Activated CD4-positive, alpha-beta memory T cell treated with anti-CD3 and anti-CD28 coated beads, Interleukin-2, amount 10 ng/mL, durations not matched to agents 7 days and 5 days (primary cell): ENCODE measurements at regions not wholly inside any gene's neighbourhood (a gene's known extent, or its start where the extent isn't known, plus 50 kb on each side); places are given as distances from the start of the nearest gene placed in this dataset.

ENCODE experiments used
- CTCF ChIA-PET: fragments of 350-600 bp; sonication (Branson Sonifier 250); formaldehyde crosslinking; loops from one replicate; lab custom pipeline; 2021; ENCODE audit warnings: antibody characterized with exemption, inconsistent platforms; lab: Charles Lee
- POLR2A ChIA-PET: fragments of 350-600 bp; sonication (Branson Sonifier 250); formaldehyde crosslinking; loops from one replicate; lab custom pipeline; 2021; ENCODE audit warnings: antibody characterized with exemption; lab: Charles Lee
- DNase-seq: peaks from one replicate; pipeline ENCODE4 v3.0.0-alpha.2; 2020
- H3K27ac Mint-ChIP-seq: one replicate; pipeline ENCODE4 v1.8.0; 2021; ENCODE audit warnings: mild to moderate bottlenecking, mixed read lengths
- H3K27me3 Mint-ChIP-seq: one replicate; pipeline ENCODE4 v1.8.0; 2021; ENCODE audit warnings: mixed read lengths
- H3K36me3 Mint-ChIP-seq: one replicate; pipeline ENCODE4 v1.8.0; 2021; ENCODE audit warnings: low read depth, mixed read lengths
- H3K4me1 Mint-ChIP-seq: one replicate; pipeline ENCODE4 v1.8.0; 2021; ENCODE audit warnings: mixed read lengths
- H3K4me3 Mint-ChIP-seq: one replicate; pipeline ENCODE4 v1.8.0; 2021; ENCODE audit warnings: mild to moderate bottlenecking, mixed read lengths
- H3K9me3 Mint-ChIP-seq: one replicate; pipeline ENCODE4 v1.8.0; 2021; ENCODE audit warnings: mixed read lengths

DNA sequence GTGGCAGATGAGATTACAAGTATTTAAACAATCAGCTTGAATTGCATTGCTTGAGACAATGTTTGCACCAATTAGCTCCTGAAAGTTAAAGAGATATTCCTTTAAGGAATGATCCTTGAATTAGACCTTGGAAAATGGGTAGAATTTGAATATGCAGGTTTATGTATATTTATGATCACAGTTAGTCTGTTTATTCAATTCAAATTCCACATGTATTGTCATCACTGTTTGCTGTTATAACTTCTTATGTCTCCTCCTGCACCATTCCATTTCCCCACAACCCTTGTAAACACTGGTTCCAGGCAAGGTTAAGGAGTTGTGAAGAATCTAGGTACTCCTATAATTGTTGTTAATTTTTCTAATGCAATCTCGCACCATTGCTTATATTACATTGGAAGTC, 518.2 kb upstream of the PBX1 start:
- no peak for DNase-seq
- ChIA-PET CTCF (no interaction called here), POLR2A (no interaction called here)
- Mint-ChIP-seq H3K4me1 (no peaks in the 10 kb centered on the region), H3K27me3 (no peaks in the 10 kb centered on the region), H3K27ac (no peak overlapping the region), H3K36me3 (no peaks in the 10 kb centered on the region), H3K4me3 (no peak overlapping the region), H3K9me3 (peaks cover 6% of the 10 kb centered on the region)

DNA sequence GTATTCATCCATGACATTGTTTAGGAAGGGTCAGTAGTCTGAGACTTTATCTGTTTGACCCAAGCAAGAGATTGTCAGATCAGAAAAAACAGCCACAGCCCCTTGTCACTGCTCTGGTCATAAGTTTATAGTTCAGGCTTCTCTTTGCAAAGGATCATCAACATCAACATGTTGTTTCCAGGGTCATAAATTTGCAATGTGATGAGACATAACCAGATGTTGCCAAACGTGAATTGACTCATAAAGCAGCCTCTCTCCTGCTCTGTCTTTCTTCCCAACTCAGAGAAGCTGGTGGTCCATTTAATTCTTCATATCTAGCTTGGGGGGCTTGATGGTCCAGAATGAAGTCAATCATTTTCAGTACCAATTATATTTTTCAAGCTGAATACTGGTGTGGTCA, 507.2 kb upstream of the PBX1 start:
- no peak overlapping the region for H3K4me3 Mint-ChIP-seq
- no peaks in the 10 kb centered on the region for H3K27me3 Mint-ChIP-seq
- no peak for DNase-seq
- no peaks in the 10 kb centered on the region for H3K4me1 Mint-ChIP-seq
- CTCF ChIA-PET: no interaction called here
- peaks cover 4% of the 10 kb centered on the region for H3K9me3 Mint-ChIP-seq
- no peaks in the 10 kb centered on the region for H3K36me3 Mint-ChIP-seq
- H3K27ac Mint-ChIP-seq: no peak overlapping the region
- POLR2A ChIA-PET: no interaction called here

DNA sequence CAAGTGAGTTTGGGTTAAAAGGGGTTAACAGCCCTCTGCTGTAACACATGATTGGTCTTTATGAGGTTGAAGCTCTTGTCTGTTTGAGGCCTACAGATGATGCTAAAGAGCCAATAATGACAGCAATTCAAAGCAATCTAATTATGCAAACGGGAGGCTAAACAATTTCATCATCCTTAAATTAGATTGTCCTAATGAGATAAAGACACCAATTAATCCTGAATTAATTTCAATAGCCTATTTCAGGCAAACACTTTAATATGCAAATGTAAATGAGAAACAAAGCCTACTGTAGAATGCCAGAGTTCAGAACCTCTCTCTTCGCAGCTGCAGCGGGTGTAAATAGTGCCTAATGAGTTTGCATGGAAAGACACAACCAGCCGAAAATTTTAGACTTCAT, 504.7 kb upstream of the PBX1 start:
- CTCF ChIA-PET: no interaction called here
- no peak overlapping the region for H3K27ac Mint-ChIP-seq
- POLR2A ChIA-PET: no interaction called here

DNA sequence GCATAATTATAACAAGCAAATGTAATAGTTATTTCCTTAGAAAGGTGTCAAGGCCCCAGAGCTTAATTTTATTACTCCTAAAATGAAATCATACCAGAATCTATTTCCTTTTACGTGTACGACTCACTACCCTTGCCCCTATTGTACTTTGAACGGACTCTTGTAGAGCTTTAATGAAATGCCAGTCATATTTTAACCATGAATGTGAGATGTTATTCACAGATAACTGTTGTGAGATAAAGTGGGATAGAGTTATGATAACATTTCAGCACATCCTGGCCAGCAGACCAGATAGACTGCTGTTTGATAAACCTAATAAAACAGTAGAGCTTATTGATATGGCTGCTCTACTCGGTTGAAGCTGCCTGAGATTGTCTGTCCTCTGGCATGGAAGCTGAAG, 500.8 kb upstream of the PBX1 start:
- CTCF ChIA-PET: no interaction called here
- no peaks in the 10 kb centered on the region for H3K36me3 Mint-ChIP-seq
- POLR2A ChIA-PET: no interaction called here
- peaks cover 7% of the 10 kb centered on the region for H3K9me3 Mint-ChIP-seq
- H3K27me3 Mint-ChIP-seq: no peaks in the 10 kb centered on the region
- no peak overlapping the region for H3K27ac Mint-ChIP-seq
- H3K4me1 Mint-ChIP-seq: no peaks in the 10 kb centered on the region
- DNase-seq: no peak
- H3K4me3 Mint-ChIP-seq: no peak overlapping the region

More for the DNA sequence above, 504.7 kb upstream of the PBX1 start:
- H3K27me3 Mint-ChIP-seq: no peaks in the 10 kb centered on the region
- H3K36me3 Mint-ChIP-seq: no peaks in the 10 kb centered on the region
- no peaks in the 10 kb centered on the region for H3K4me1 Mint-ChIP-seq
- no peak overlapping the region for H3K4me3 Mint-ChIP-seq
- H3K9me3 Mint-ChIP-seq: peaks cover 4% of the 10 kb centered on the region
- DNase-seq: no peak

DNA sequence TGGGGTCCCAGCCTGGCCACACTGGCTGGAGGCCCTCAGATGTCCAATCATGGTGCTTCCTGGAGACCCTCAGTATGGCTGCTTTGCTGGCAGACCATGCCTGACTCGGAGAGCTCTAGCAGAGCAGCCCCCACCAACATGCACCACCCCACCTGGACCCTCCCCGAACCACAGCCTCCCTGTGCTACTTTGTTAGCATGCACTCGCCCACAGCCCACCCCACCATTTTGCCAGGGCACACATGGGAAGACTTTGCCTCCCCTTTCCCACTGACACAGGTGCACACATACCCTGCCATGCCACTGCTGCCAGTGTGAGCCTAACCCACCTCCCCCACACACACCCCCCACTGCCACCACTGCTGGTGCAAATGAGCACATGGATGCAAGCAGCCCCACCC, 497.5 kb upstream of the PBX1 start:
- Mint-ChIP-seq H3K9me3 (peaks cover 5% of the 10 kb centered on the region), H3K27me3 (no peaks in the 10 kb centered on the region), H3K4me1 (no peaks in the 10 kb centered on the region), H3K4me3 (no peak overlapping the region), H3K36me3 (no peaks in the 10 kb centered on the region), H3K27ac (no peak overlapping the region)
- CTCF ChIA-PET: no interaction called here
- no peak for DNase-seq
- POLR2A ChIA-PET: no interaction called here

DNA sequence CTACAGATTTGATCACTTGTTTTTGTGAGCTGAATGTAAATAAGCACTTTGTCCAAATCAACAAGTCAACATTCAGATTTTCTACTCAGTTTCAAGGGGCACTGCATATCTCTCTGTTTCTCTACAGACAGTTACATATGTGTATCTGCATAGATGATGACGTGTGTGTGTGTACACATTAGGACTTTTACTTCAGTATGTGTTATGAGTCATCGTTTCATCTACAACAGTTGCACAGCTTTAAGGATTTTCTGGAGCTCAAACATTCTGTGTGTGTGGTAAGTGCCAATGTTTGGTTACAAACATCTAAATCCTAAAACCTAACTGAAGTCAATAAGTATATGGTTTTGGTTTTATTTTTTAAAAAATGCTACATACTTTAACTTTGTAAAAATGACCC, 494.5 kb upstream of the PBX1 start:
- ChIA-PET CTCF (no interaction called here), POLR2A (no interaction called here)
- no peak for DNase-seq

DNA sequence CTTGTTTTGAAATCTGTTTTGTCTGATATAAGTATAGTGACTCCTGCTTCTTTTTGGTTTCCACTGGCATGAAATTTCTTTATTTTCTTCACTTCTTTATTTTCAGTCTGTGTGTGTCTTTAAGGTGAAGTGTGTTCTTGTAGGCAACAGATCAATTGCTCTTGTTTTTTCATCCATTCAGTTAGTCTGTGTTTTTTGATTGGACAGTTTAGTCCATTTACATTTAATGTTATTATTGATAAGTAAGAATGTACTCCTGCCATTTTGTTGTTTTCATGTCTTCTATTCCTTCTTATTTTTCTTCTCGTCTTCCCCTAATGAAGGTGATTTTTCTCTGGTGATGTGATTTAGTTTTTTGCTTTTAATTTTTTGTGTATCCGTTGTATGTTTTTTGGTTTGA, 487.7 kb upstream of the PBX1 start:
- CTCF ChIA-PET: no interaction called here
- no peak for DNase-seq
- POLR2A ChIA-PET: no interaction called here
- no peaks in the 10 kb centered on the region for H3K27me3 Mint-ChIP-seq
- no peaks in the 10 kb centered on the region for H3K36me3 Mint-ChIP-seq
- H3K4me3 Mint-ChIP-seq: no peak overlapping the region
- H3K27ac Mint-ChIP-seq: no peak overlapping the region
- peaks cover 20% of the 10 kb centered on the region for H3K9me3 Mint-ChIP-seq
- H3K4me1 Mint-ChIP-seq: no peaks in the 10 kb centered on the region

More for the DNA sequence above, 494.5 kb upstream of the PBX1 start:
- Mint-ChIP-seq H3K36me3 (no peaks in the 10 kb centered on the region), H3K27me3 (no peaks in the 10 kb centered on the region), H3K4me1 (no peaks in the 10 kb centered on the region), H3K27ac (no peak overlapping the region), H3K9me3 (peaks cover 9% of the 10 kb centered on the region), H3K4me3 (no peak overlapping the region)

DNA sequence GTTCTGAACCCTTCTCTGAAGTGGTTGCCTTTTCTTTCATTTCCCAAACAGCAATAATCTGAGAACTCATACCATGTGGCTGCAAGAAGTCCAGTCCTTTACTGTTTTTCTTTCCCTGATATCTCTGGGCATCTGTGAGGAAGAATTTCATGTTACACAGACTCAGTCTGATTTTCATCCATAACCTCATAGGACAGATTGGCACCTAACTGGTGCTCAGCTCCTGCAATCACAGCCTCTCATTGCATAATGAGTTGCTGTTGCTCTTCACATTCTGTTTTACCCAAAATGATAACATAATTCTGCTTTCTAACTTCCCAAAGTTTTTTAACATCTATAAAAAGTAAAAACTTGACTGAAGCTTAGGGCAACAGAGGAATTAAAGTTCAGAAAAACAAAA, 472.2 kb upstream of the PBX1 start:
- Mint-ChIP-seq H3K4me1 (no peaks in the 10 kb centered on the region), H3K4me3 (no peak overlapping the region), H3K27me3 (no peaks in the 10 kb centered on the region), H3K27ac (no peak overlapping the region), H3K9me3 (peaks cover 11% of the 10 kb centered on the region), H3K36me3 (no peaks in the 10 kb centered on the region)
- CTCF ChIA-PET: no interaction called here
- DNase-seq: no peak
- POLR2A ChIA-PET: no interaction called here

DNA sequence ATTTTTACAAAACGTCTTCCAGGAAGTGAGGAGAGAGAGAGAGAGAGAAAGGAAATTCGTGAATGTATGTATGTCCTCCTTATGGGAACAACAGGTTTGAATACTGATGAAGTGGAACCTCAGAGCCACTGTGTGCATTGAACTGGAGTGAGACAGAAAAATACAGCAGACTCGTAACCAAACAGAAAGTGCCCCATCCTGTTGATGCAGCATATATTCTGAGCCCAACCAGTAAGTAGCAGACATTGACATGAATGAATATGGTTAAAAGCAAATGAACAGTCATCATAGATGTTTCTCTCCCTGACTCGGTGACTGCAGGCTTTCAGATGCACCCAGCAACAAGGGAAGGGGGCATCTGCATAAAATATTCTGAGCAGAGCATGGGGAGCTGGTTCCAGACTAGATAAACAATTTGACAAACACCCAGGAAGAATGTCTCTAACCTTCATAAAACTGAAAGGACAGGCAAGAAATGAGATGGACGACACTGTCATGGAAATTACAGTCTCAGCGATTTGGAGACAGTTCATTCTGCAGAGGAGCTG, 471.0 kb upstream of the PBX1 start:
- peaks cover 12% of the 10 kb centered on the region for H3K9me3 Mint-ChIP-seq
- H3K36me3 Mint-ChIP-seq: no peaks in the 10 kb centered on the region
- H3K27me3 Mint-ChIP-seq: no peaks in the 10 kb centered on the region
- DNase-seq: no peak
- ChIA-PET CTCF (no interaction called here), POLR2A (no interaction called here)
- no peak overlapping the region for H3K4me3 Mint-ChIP-seq
- no peaks in the 10 kb centered on the region for H3K4me1 Mint-ChIP-seq
- no peak overlapping the region for H3K27ac Mint-ChIP-seq

DNA sequence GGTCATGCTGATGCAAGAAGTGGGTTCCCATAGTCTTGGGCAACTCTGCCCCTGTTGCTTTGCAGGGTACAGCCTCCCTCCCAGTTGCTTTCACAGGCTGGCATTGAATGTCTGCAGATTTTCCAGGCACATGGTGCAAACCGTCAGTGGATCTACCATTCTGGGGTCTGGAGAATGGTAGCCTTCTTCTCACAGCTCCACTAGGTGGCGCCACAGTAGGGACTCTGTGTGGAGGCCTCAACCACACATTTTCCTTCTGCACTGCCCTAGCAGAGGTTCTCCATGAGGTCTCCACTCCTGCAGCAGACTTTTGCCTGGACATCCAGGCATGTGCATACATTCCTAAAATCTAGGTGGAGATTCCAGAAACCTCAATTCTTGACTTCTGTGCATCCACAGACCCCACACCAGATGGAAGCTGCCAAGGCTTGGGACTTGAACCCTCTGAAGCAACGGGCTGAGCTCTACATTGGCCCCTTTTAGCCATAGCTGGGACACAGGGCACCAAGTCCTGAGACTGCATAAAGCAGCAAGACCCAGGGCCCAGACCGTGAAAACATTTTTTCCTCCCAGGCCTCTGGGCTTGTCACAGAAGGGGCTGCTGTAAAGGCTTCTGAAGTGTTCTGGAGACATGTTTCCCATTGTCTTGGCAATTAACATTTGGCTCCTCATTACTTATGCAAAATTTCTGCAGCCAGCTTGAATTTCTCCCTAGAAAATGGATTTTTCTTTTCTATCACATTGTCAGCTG, 466.2 kb upstream of the PBX1 start:
- POLR2A ChIA-PET: no interaction called here
- Mint-ChIP-seq H3K27ac (no peak overlapping the region), H3K36me3 (no peaks in the 10 kb centered on the region), H3K4me1 (no peaks in the 10 kb centered on the region), H3K4me3 (no peak overlapping the region), H3K27me3 (no peaks in the 10 kb centered on the region), H3K9me3 (peaks cover 15% of the 10 kb centered on the region)
- CTCF ChIA-PET: interaction anchor here (2.0 kb wide), 1 partner anchor 695 kb away, joined by 4 read pairs; no protein-coding TSS in a partner anchor
- no peak for DNase-seq

DNA sequence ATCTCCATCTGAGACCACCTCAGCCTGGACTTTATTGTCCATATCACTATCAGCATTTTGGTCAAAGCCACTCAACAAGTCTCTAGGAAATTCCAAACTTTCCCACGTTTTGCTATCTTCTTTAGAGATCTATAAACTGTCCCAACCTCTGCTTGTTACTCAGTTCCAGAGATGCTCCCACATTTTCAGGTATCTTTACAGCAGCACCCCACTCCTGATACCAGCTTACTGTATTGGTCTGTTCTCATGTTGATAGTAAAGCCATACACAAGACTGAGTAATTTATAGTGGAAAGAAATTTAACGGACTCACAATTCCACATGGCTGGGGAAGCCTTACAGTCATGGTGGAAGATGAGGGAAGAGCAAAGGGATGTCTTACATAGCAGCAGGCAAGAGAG, 465.4 kb upstream of the PBX1 start:
- POLR2A ChIA-PET: no interaction called here
- H3K9me3 Mint-ChIP-seq: peaks cover 15% of the 10 kb centered on the region
- CTCF ChIA-PET: interaction anchor here (2.0 kb wide), 1 partner anchor 694 kb away, joined by 4 read pairs; no protein-coding TSS in a partner anchor
- no peak overlapping the region for H3K4me3 Mint-ChIP-seq
- H3K36me3 Mint-ChIP-seq: no peaks in the 10 kb centered on the region
- H3K27ac Mint-ChIP-seq: no peak overlapping the region
- no peaks in the 10 kb centered on the region for H3K27me3 Mint-ChIP-seq
- H3K4me1 Mint-ChIP-seq: no peaks in the 10 kb centered on the region
- DNase-seq: no peak

DNA sequence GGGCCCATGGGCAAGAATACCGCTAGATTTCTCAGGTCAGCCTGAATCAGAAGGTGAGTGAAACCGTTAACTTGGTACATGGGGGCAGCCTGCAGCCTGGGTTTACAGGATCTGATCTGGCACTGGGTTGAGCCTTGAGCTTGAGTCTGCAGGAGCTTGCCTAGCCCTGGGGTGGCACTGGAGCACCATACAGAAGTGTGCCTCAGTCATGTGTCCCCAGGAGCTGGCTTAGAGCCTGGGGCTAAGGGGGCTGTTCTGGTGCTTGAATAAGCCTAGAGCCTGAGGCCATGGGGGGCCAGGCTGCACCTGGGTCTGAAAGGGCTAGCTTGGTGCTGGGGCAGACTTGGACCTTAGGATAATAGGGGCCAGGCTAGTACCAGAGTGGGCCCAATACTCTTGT, 457.2 kb upstream of the PBX1 start:
- Mint-ChIP-seq H3K27me3 (no peaks in the 10 kb centered on the region), H3K4me1 (no peaks in the 10 kb centered on the region), H3K4me3 (no peak overlapping the region), H3K27ac (no peak overlapping the region), H3K9me3 (no peaks in the 10 kb centered on the region), H3K36me3 (no peaks in the 10 kb centered on the region)
- no peak for DNase-seq
- ChIA-PET CTCF (no interaction called here), POLR2A (no interaction called here)

DNA sequence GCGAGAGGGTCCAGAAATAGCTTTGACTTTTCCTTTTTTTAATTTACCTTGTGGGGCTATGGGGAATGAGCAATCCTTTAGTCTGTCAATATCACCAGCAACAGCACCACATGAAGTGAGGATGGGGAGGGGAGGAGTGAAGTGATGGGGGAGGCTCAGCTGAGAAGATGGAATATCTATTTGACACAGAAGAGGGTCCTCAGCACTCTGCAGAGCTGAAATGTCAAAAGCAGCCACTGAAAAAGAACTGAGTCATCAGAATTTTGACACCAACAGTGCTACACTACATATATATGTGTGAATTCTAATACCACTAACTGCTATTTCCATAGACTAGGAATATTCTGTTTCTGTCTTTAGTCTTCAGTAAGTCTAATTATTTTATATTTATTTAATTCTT, 427.0 kb upstream of the PBX1 start:
- Mint-ChIP-seq H3K4me3 (no peak overlapping the region), H3K27me3 (no peaks in the 10 kb centered on the region), H3K4me1 (no peaks in the 10 kb centered on the region), H3K36me3 (no peaks in the 10 kb centered on the region), H3K9me3 (no peaks in the 10 kb centered on the region), H3K27ac (no peak overlapping the region)
- CTCF ChIA-PET: no interaction called here
- DNase-seq: no peak
- POLR2A ChIA-PET: no interaction called here

DNA sequence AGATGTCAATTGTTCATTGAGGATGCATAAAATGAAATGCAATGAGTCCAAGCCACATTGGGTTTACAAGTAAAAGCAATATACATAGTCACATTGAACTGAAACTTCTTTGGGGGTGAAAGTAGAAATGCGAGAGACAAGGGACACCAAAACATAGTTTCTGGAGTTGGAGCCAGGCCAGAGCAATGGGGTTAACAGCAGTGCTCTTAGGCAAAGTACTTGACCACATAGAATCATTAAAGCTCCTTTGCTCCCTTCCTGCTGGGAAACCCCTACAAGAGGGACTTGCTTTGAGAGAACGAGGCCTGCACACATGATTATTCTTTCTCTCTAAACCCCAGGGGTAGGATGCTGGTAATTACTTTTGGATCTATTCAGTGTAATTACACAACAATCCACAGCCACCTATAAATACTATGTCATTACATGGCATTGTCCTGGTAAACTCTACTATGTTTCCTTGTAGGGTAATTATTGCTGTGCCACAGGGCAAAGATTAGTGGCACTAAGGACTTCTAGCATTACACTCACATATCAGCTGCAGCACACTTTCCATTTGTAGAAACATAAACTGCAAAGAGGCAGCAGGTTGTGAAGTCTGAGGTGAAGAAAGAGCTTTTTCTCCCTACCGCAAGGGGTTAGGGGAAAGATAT, 421.6 kb upstream of the PBX1 start:
- Mint-ChIP-seq H3K36me3 (no peaks in the 10 kb centered on the region), H3K27me3 (no peaks in the 10 kb centered on the region), H3K4me3 (no peak overlapping the region), H3K4me1 (no peaks in the 10 kb centered on the region), H3K27ac (no peak overlapping the region), H3K9me3 (no peaks in the 10 kb centered on the region)
- CTCF ChIA-PET: no interaction called here
- no peak for DNase-seq
- POLR2A ChIA-PET: no interaction called here
